ENCODE measurements at regions not wholly inside any gene's neighbourhood (a gene's known extent, or its start where the extent isn't known, plus 50 kb on each side); places are given as distances from the start of the nearest gene placed in this dataset.

- no peak overlapping the region for H2BK12ac ChIP-seq (ENCODE audit: low read length)
- H3K4me2 ChIP-seq (ENCODE audit: low read length) = no peak overlapping the region
- H3K79me2 ChIP-seq (ENCODE audit: control insufficient read depth, insufficient read depth, low read length, poor library complexity) = no peaks in the 10 kb centered on the region
- WGBS (ENCODE audit: extremely low coverage, insufficient coverage, insufficient read length) = no CpG with 5 or more reads among the region's 3 CpGs
- no peak for DNase-seq
- no peak overlapping the region for H2BK120ac ChIP-seq (ENCODE audit: insufficient read depth, low read length, poor library complexity)
- H3K4me1 ChIP-seq (ENCODE audit: control insufficient read depth in 1 of 2, insufficient read depth in 2 of 2, low read length in 2 of 2) = peaks cover 0 to 1% of the 10 kb centered on the region in 2 experiments
- no peak overlapping the region for H4K8ac ChIP-seq (ENCODE audit: low read depth, low read length)
- H3K27me3 ChIP-seq (ENCODE audit: insufficient read depth, low read length) = no peaks in the 10 kb centered on the region
- H3K9ac ChIP-seq (ENCODE audit: low read length) = no peak overlapping the region
- H2AFZ ChIP-seq (ENCODE audit: insufficient read depth, low read length, poor library complexity) = no peak overlapping the region
- H4K12ac ChIP-seq (ENCODE audit: low read depth, low read length) = no peak overlapping the region
- H2AK5ac ChIP-seq (ENCODE audit: low read length) = no peak overlapping the region
- no peaks in the 10 kb centered on the region for H3K36me3 ChIP-seq (ENCODE audit: control insufficient read depth in 1 of 2, insufficient read depth in 2 of 2, low read length in 2 of 2)
- H3K18ac ChIP-seq (ENCODE audit: low read length) = no peak overlapping the region
- no peak overlapping the region for H3K14ac ChIP-seq (ENCODE audit: low read length)
- no peak overlapping the region for H3K23ac ChIP-seq (ENCODE audit: low read length)
- H2BK5ac ChIP-seq (ENCODE audit: low read depth, low read length, poor library complexity) = no peak overlapping the region
- H3K9me3 ChIP-seq (ENCODE audit: insufficient read depth, low read depth, low read length) = no peaks in the 10 kb centered on the region
- H3K79me1 ChIP-seq (ENCODE audit: low read length) = no peaks in the 10 kb centered on the region
- H3K27ac ChIP-seq (ENCODE audit: low read depth, low read length) = no peak overlapping the region
- H3K4me3 ChIP-seq (ENCODE audit: low read depth, low read length) = no peak overlapping the region
- H3K4ac ChIP-seq (ENCODE audit: low read depth, low read length) = no peak overlapping the region
- H4K91ac ChIP-seq (ENCODE audit: low read depth, low read length) = no peak overlapping the region
Measured at GRCh38 chr13:78136966-78137365, 218.3 kb upstream of the EDNRB start.

- no peak overlapping the region for H2BK5ac ChIP-seq (ENCODE audit: low read depth, low read length, poor library complexity)
- H3K36me3 ChIP-seq (ENCODE audit: control insufficient read depth in 1 of 2, insufficient read depth in 2 of 2, low read length in 2 of 2) = no peaks in the 10 kb centered on the region
- H3K79me2 ChIP-seq (ENCODE audit: control insufficient read depth, insufficient read depth, low read length, poor library complexity) = no peaks in the 10 kb centered on the region
- no CpG with 5 or more reads among the region's 3 CpGs for WGBS (ENCODE audit: extremely low coverage, insufficient coverage, insufficient read length)
- H3K4me3 ChIP-seq (ENCODE audit: low read depth, low read length) = no peak overlapping the region
- H3K4me2 ChIP-seq (ENCODE audit: low read length) = no peak overlapping the region
- DNase-seq = no peak
- no peaks in the 10 kb centered on the region for H3K9me3 ChIP-seq (ENCODE audit: insufficient read depth, low read depth, low read length)
- no peak overlapping the region for H4K12ac ChIP-seq (ENCODE audit: low read depth, low read length)
- no peak overlapping the region for H4K8ac ChIP-seq (ENCODE audit: low read depth, low read length)
- no peak overlapping the region for H3K14ac ChIP-seq (ENCODE audit: low read length)
- H4K91ac ChIP-seq (ENCODE audit: low read depth, low read length) = no peak overlapping the region
- H2BK12ac ChIP-seq (ENCODE audit: low read length) = no peak overlapping the region
- H3K27ac ChIP-seq (ENCODE audit: low read depth, low read length) = no peak overlapping the region
- no peaks in the 10 kb centered on the region for H3K27me3 ChIP-seq (ENCODE audit: insufficient read depth, low read length)
- no peak overlapping the region for H3K18ac ChIP-seq (ENCODE audit: low read length)
- H3K4me1 ChIP-seq (ENCODE audit: control insufficient read depth in 1 of 2, insufficient read depth in 2 of 2, low read length in 2 of 2) = peaks cover 0 to 1% of the 10 kb centered on the region in 2 experiments
- H3K23ac ChIP-seq (ENCODE audit: low read length) = no peak overlapping the region
- no peak overlapping the region for H3K4ac ChIP-seq (ENCODE audit: low read depth, low read length)
- H2BK120ac ChIP-seq (ENCODE audit: insufficient read depth, low read length, poor library complexity) = no peak overlapping the region
- H3K9ac ChIP-seq (ENCODE audit: low read length) = no peak overlapping the region
- no peak overlapping the region for H2AFZ ChIP-seq (ENCODE audit: insufficient read depth, low read length, poor library complexity)
- no peaks in the 10 kb centered on the region for H3K79me1 ChIP-seq (ENCODE audit: low read length)
- H2AK5ac ChIP-seq (ENCODE audit: low read length) = no peak overlapping the region
Measured at GRCh38 chr13:78133511-78133910, 214.9 kb upstream of the EDNRB start.

- Histone ChIP-seq H3K4ac (ENCODE audit: low read depth, low read length) (no peak overlapping the region), H4K8ac (ENCODE audit: low read depth, low read length) (no peak overlapping the region), H2AK5ac (ENCODE audit: low read length) (no peak overlapping the region), H3K4me1 (ENCODE audit: control insufficient read depth in 1 of 2, insufficient read depth in 2 of 2, low read length in 2 of 2) (no peaks in the 10 kb centered on the region), H4K91ac (ENCODE audit: low read depth, low read length) (no peak overlapping the region), H3K27ac (ENCODE audit: low read depth, low read length) (no peak overlapping the region), H2AFZ (ENCODE audit: insufficient read depth, low read length, poor library complexity) (no peak overlapping the region), H3K9me3 (ENCODE audit: insufficient read depth, low read depth, low read length) (no peaks in the 10 kb centered on the region), H4K12ac (ENCODE audit: low read depth, low read length) (no peak overlapping the region), H3K79me2 (ENCODE audit: control insufficient read depth, insufficient read depth, low read length, poor library complexity) (no peaks in the 10 kb centered on the region), H3K4me2 (ENCODE audit: low read length) (no peak overlapping the region), H2BK12ac (ENCODE audit: low read length) (no peak overlapping the region), H2BK120ac (ENCODE audit: insufficient read depth, low read length, poor library complexity) (no peak overlapping the region), H3K79me1 (ENCODE audit: low read length) (no peaks in the 10 kb centered on the region), H3K18ac (ENCODE audit: low read length) (no peak overlapping the region), H3K27me3 (ENCODE audit: insufficient read depth, low read length) (no peaks in the 10 kb centered on the region), H3K4me3 (ENCODE audit: low read depth, low read length) (no peak overlapping the region), H2BK5ac (ENCODE audit: low read depth, low read length, poor library complexity) (no peak overlapping the region), H3K14ac (ENCODE audit: low read length) (no peak overlapping the region), H3K36me3 (ENCODE audit: control insufficient read depth in 1 of 2, insufficient read depth in 2 of 2, low read length in 2 of 2) (no peaks in the 10 kb centered on the region), H3K9ac (ENCODE audit: low read length) (no peak overlapping the region), H3K23ac (ENCODE audit: low read length) (no peak overlapping the region)
- DNase-seq = no peak
Measured at GRCh38 chr13:78131811-78132210, 213.2 kb upstream of the EDNRB start.

GRCh38 chr13:78131346-78131745 lies 212.7 kb upstream of the EDNRB start:
- Histone ChIP-seq H3K36me3 (ENCODE audit: control insufficient read depth in 1 of 2, insufficient read depth in 2 of 2, low read length in 2 of 2) (no peaks in the 10 kb centered on the region), H2AFZ (ENCODE audit: insufficient read depth, low read length, poor library complexity) (no peak overlapping the region), H3K27ac (ENCODE audit: low read depth, low read length) (no peak overlapping the region), H3K4me1 (ENCODE audit: control insufficient read depth in 1 of 2, insufficient read depth in 2 of 2, low read length in 2 of 2) (no peaks in the 10 kb centered on the region), H3K79me1 (ENCODE audit: low read length) (no peaks in the 10 kb centered on the region), H3K14ac (ENCODE audit: low read length) (no peak overlapping the region), H3K4me2 (ENCODE audit: low read length) (no peak overlapping the region), H3K79me2 (ENCODE audit: control insufficient read depth, insufficient read depth, low read length, poor library complexity) (no peaks in the 10 kb centered on the region), H3K4ac (ENCODE audit: low read depth, low read length) (no peak overlapping the region), H2BK12ac (ENCODE audit: low read length) (no peak overlapping the region), H3K18ac (ENCODE audit: low read length) (no peak overlapping the region), H2BK5ac (ENCODE audit: low read depth, low read length, poor library complexity) (no peak overlapping the region), H3K27me3 (ENCODE audit: insufficient read depth, low read length) (no peaks in the 10 kb centered on the region), H3K9ac (ENCODE audit: low read length) (no peak overlapping the region), H4K8ac (ENCODE audit: low read depth, low read length) (no peak overlapping the region), H2BK120ac (ENCODE audit: insufficient read depth, low read length, poor library complexity) (no peak overlapping the region), H3K9me3 (ENCODE audit: insufficient read depth, low read depth, low read length) (no peaks in the 10 kb centered on the region), H3K23ac (ENCODE audit: low read length) (no peak overlapping the region), H4K12ac (ENCODE audit: low read depth, low read length) (no peak overlapping the region), H2AK5ac (ENCODE audit: low read length) (no peak overlapping the region), H3K4me3 (ENCODE audit: low read depth, low read length) (no peak overlapping the region), H4K91ac (ENCODE audit: low read depth, low read length) (no peak overlapping the region)
- no peak for DNase-seq
- no CpG with 5 or more reads among the region's 2 CpGs for WGBS (ENCODE audit: extremely low coverage, insufficient coverage, insufficient read length)

All from trophoblast cell (in vitro differentiated cells and primary cell).